K562 (cell line): ENCODE measurements at regions not wholly inside any gene's neighbourhood (a gene's known extent, or its start where the extent isn't known, plus 50 kb on each side); places are given as distances from the start of the nearest gene placed in this dataset.

Source experiments
- BDP1 ChIP-seq: IDR thresholded peaks from 3 replicates; pipeline ENCODE4 v1.6.1; 2011; ENCODE audit not compliant: insufficient read length, insufficient read depth
- ELF1 ChIP-seq: fragments of 200-800 bp; sonication (Bioruptor generic); IDR thresholded peaks from 2 replicates; pipeline ENCODE4 v1.6.1; 2016; ENCODE audit warnings: missing genetic modification characterization, missing compliant biosample characterization
- FOSL1 ChIP-seq: fragments of 200-800 bp; sonication (Bioruptor generic); conservative IDR thresholded peaks from 2 replicates; pipeline ENCODE4 v1.6.1; 2016; ENCODE audit warnings: missing genetic modification characterization, missing compliant biosample characterization
- POLR2A ChIP-seq: fragments of 450-650 bp; conservative IDR thresholded peaks from 2 replicates; pipeline ENCODE4 v1.6.1; 2016
- RBBP5 ChIP-seq: fragments of 200-600 bp; sonication (generic); IDR thresholded peaks from 2 replicates; pipeline ENCODE4 v1.6.1; 2012; ENCODE audit warnings: borderline replicate concordance, mild to moderate bottlenecking, low read length, control low read depth, inconsistent platforms; ENCODE audit not compliant: insufficient read depth, poor library complexity, severe bottlenecking
- STAG1 ChIP-seq: sonication (generic); formaldehyde crosslinking; IDR thresholded peaks from 2 replicates; pipeline ENCODE4 v1.5.0; 2020; ENCODE audit warnings: missing genetic modification reagents, borderline replicate concordance
- YBX1 ChIP-seq: fragments of 450-650 bp; IDR thresholded peaks from 2 replicates; pipeline ENCODE4 v1.7.1; 2016; ENCODE audit warnings: mild to moderate bottlenecking
- YY1 ChIP-seq, 3 experiments: IDR thresholded peaks; 2 replicates each; pipeline ENCODE4 v1.6.1; 2011; ENCODE audit warnings: low read length in 2 of 3, mild to moderate bottlenecking in 2 of 3, moderate library complexity in 2 of 3, borderline replicate concordance in 1 of 3, control low read depth in 1 of 3, low read depth in 1 of 3; ENCODE audit not compliant: insufficient read depth in 3 of 3, insufficient replicate concordance in 2 of 3, control insufficient read depth in 1 of 3, insufficient read length in 1 of 3; ENCODE audit errors: extremely low read depth in 1 of 3
- ZC3H4 ChIP-seq: sonication (generic); formaldehyde crosslinking; IDR thresholded peaks from 2 replicates; pipeline ENCODE4 v1.9.0; 2021; ENCODE audit warnings: missing genetic modification reagents, borderline replicate concordance
- ZNF24 ChIP-seq: fragments of 450-650 bp; IDR thresholded peaks from 2 replicates; pipeline ENCODE4 v1.6.1; 2016
- ZNF76 ChIP-seq: fragments of 250-450 bp; sonication (Bioruptor Pico); IDR thresholded peaks from 2 replicates; pipeline ENCODE4 v1.4.0; 2020; ENCODE audit warnings: mild to moderate bottlenecking, moderate library complexity, borderline replicate concordance

- TF ChIP-seq STAG1 (CRISPR knock-in tag) = no peak
- TF ChIP-seq ELF1 (tag) = no peak
- no peak for TF ChIP-seq ZC3H4 (CRISPR knock-in tag)
- no peak for TF ChIP-seq YBX1
- no peak for TF ChIP-seq YY1 (IDR thresholded peaks at IDR 0.05; ENCODE audit: borderline replicate concordance in 1 of 3, control insufficient read depth in 1 of 3, extremely low read depth in 1 of 3, insufficient read depth in 3 of 3, insufficient read length in 1 of 3, insufficient replicate concordance in 2 of 3, low read depth in 1 of 3, low read length in 2 of 3)
- TF ChIP-seq ZNF76 = no peak
- no peak for TF ChIP-seq FOSL1 (tag)
- TF ChIP-seq RBBP5 = no peak
- no peak for TF ChIP-seq POLR2A
- TF ChIP-seq BDP1 = no peak
- no peak for TF ChIP-seq ZNF24
Observed at GRCh38 chr7:119374436-119374835, 898.5 kb upstream of the KCND2 start.
